Activated T-cell treated with anti-CD3 and anti-CD28 coated beads, Interleukin-2, amount 50 U/mL, for 4 hours (primary cell): ENCODE measurements at regions not wholly inside any gene's neighbourhood (a gene's known extent, or its start where the extent isn't known, plus 50 kb on each side); places are given as distances from the start of the nearest gene placed in this dataset.

Experiments
- ATAC-seq, 2 donors: fragments of 200-7000 bp; cut with Tn5 transposase; one replicate each; pipeline ENCODE4 v1.10.0; 2021
- DNase-seq: peaks from one replicate; pipeline ENCODE4 v3.0.0-alpha.2; 2020
- H3K27me3 Mint-ChIP-seq: one replicate; pipeline ENCODE4 v1.8.0; 2021; ENCODE audit warnings: low read depth, mixed read lengths
- H3K36me3 Mint-ChIP-seq: one replicate; pipeline ENCODE4 v1.8.0; 2022; ENCODE audit warnings: mixed read lengths; ENCODE audit not compliant: insufficient read depth
- H3K4me1 Mint-ChIP-seq: one replicate; pipeline ENCODE4 v1.8.0; 2021; ENCODE audit warnings: low read depth, mixed read lengths
- H3K4me3 Mint-ChIP-seq: one replicate; pipeline ENCODE4 v1.8.0; 2021; ENCODE audit warnings: mild to moderate bottlenecking, moderate library complexity, mixed read lengths
- H3K9me3 Mint-ChIP-seq: one replicate; pipeline ENCODE4 v1.8.0; 2021; ENCODE audit warnings: mixed read lengths

- ATAC-seq (no peak), DNase-seq (no peak)
- Mint-ChIP-seq H3K36me3 (no peaks in the 10 kb centered on the region), H3K9me3 (no peaks in the 10 kb centered on the region), H3K4me1 (no peaks in the 10 kb centered on the region), H3K27me3 (no peaks in the 10 kb centered on the region), H3K4me3 (no peak overlapping the region)
Observed at GRCh38 chrX:128365492-128365891, 313.3 kb upstream of the ACTRT1 start.

GRCh38 chrX:128335671-128336070, 283.5 kb upstream of the ACTRT1 start:
- DNase-seq, result no peak
- Mint-ChIP-seq H3K36me3 (no peaks in the 10 kb centered on the region), H3K4me3 (no peak overlapping the region), H3K9me3 (no peaks in the 10 kb centered on the region), H3K4me1 (no peaks in the 10 kb centered on the region), H3K27me3 (no peaks in the 10 kb centered on the region)
- ATAC-seq, result no peak

DNA sequence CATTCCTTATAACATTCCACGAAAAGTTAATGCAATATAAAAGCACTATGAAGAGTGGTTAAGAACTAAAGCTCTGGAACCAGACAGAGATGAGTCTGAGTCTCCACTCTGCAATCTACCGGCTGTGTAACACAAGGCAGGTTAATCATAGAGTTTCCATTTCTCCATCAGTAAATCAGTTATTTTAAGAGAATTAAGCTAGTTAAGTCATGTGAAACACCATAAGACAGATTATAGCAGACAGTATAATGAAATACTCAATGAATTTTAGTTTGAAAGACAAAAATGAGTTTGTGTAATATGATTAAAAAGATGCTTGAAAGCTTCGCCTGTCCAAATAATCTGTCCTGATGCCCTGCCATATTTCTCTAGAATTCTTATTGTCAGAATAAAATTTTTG, 282.6 kb upstream of the ACTRT1 start:
- DNase-seq (no peak), ATAC-seq (no peak)
- H3K27me3 Mint-ChIP-seq, result no peaks in the 10 kb centered on the region
- H3K9me3 Mint-ChIP-seq, result no peaks in the 10 kb centered on the region
- no peaks in the 10 kb centered on the region for H3K4me1 Mint-ChIP-seq
- H3K36me3 Mint-ChIP-seq, result no peaks in the 10 kb centered on the region
- H3K4me3 Mint-ChIP-seq, result no peak overlapping the region

DNA sequence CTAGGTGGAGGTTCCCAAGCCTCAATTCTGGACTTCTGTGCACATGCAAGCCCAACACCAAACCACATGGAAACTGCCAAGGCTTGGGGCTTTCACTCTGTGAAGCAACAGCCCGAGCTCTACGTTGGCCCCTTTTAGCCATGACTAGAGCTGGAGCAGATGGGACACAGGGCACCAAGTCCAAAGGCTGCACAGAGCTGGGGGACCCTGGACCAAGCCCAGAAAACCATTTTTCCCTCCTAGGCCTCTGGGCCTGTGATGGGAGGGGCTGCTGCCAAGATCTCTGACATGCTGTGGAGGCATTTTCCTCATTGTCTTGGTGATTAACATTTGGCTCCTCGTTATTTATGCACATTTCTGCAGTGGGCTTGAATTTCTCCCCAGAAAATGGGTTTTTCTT, 258.7 kb upstream of the ACTRT1 start:
- peaks cover 3% of the 10 kb centered on the region for H3K9me3 Mint-ChIP-seq
- no peaks in the 10 kb centered on the region for H3K27me3 Mint-ChIP-seq
- no peak overlapping the region for H3K4me3 Mint-ChIP-seq
- ATAC-seq (no peak), DNase-seq (no peak)
- H3K4me1 Mint-ChIP-seq, result no peaks in the 10 kb centered on the region
- H3K36me3 Mint-ChIP-seq, result no peaks in the 10 kb centered on the region

- Mint-ChIP-seq H3K36me3 (no peaks in the 10 kb centered on the region), H3K4me1 (no peaks in the 10 kb centered on the region), H3K27me3 (no peaks in the 10 kb centered on the region), H3K9me3 (peaks cover 3% of the 10 kb centered on the region), H3K4me3 (no peak overlapping the region)
- no peak for DNase-seq
- ATAC-seq, result no peak
Observed at GRCh38 chrX:128309311-128309710, 257.1 kb upstream of the ACTRT1 start.

- Mint-ChIP-seq H3K27me3 (no peaks in the 10 kb centered on the region), H3K9me3 (no peaks in the 10 kb centered on the region), H3K4me3 (no peak overlapping the region), H3K36me3 (no peaks in the 10 kb centered on the region), H3K4me1 (no peaks in the 10 kb centered on the region)
- no peak for ATAC-seq
- DNase-seq, result no peak
Observed at GRCh38 chrX:128294198-128294597, 242.0 kb upstream of the ACTRT1 start.

DNA sequence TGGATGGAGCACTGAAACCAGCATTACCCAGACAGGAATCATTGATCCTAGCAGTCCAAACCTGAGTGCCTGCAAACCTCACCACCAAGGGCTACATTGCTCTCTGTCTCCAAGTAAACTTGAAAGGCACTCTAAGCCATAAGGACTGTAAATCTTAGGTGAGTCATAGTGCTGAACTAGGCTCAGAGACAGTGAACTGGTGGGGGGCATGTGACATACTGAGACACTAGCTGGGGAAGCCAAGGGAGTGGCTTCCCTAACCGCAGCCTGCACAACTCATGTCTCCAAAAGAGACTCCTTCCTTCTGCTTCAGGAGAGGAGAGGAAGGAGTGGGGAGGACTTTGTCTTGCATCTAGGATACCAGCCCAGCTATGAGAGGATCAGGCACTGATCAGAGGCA, 235.5 kb upstream of the ACTRT1 start:
- H3K9me3 Mint-ChIP-seq, result no peaks in the 10 kb centered on the region
- ATAC-seq, result no peak
- H3K4me3 Mint-ChIP-seq, result no peak overlapping the region
- DNase-seq, result no peak
- no peaks in the 10 kb centered on the region for H3K4me1 Mint-ChIP-seq
- H3K27me3 Mint-ChIP-seq, result no peaks in the 10 kb centered on the region
- no peaks in the 10 kb centered on the region for H3K36me3 Mint-ChIP-seq

GRCh38 chrX:128250621-128251020, 198.4 kb upstream of the ACTRT1 start:
- ATAC-seq (no peak), DNase-seq (no peak)
- no peaks in the 10 kb centered on the region for H3K4me1 Mint-ChIP-seq
- H3K27me3 Mint-ChIP-seq, result no peaks in the 10 kb centered on the region
- no peaks in the 10 kb centered on the region for H3K9me3 Mint-ChIP-seq
- H3K4me3 Mint-ChIP-seq, result no peak overlapping the region
- no peaks in the 10 kb centered on the region for H3K36me3 Mint-ChIP-seq

DNA sequence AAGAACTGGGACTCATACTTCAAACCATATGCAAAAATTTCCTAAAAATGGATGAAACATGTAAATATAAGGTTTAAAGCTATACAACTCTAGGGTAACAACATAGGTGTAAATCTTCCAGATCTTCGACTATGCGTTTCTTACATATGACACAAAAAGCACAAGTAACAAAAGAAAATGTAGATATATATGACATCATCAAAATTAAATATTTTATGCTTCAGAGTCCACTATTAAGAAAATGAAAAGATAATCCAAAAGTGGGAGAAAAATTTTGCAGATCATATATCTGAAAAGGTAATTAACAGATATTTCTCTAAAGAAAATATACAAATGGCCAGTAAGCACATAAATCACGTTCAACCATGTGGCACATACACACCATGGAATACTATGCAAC, 164.2 kb upstream of the ACTRT1 start:
- no peaks in the 10 kb centered on the region for H3K27me3 Mint-ChIP-seq
- no peak for ATAC-seq
- no peaks in the 10 kb centered on the region for H3K9me3 Mint-ChIP-seq
- H3K4me1 Mint-ChIP-seq, result no peaks in the 10 kb centered on the region
- H3K4me3 Mint-ChIP-seq, result no peak overlapping the region
- no peak for DNase-seq
- no peaks in the 10 kb centered on the region for H3K36me3 Mint-ChIP-seq

- no peak for ATAC-seq
- Mint-ChIP-seq H3K4me1 (no peaks in the 10 kb centered on the region), H3K36me3 (no peaks in the 10 kb centered on the region), H3K4me3 (no peak overlapping the region), H3K9me3 (peaks cover 4% of the 10 kb centered on the region), H3K27me3 (no peaks in the 10 kb centered on the region)
- no peak for DNase-seq
Observed at GRCh38 chrX:128165884-128166408, 113.7 kb upstream of the ACTRT1 start.

- ATAC-seq, result no peak
- no peak for DNase-seq
- H3K9me3 Mint-ChIP-seq, result peaks cover 7% of the 10 kb centered on the region
- no peaks in the 10 kb centered on the region for H3K27me3 Mint-ChIP-seq
- H3K4me1 Mint-ChIP-seq, result no peaks in the 10 kb centered on the region
- H3K36me3 Mint-ChIP-seq, result no peaks in the 10 kb centered on the region
- no peak overlapping the region for H3K4me3 Mint-ChIP-seq
Observed at GRCh38 chrX:128156204-128156603, 104.0 kb upstream of the ACTRT1 start.

DNA sequence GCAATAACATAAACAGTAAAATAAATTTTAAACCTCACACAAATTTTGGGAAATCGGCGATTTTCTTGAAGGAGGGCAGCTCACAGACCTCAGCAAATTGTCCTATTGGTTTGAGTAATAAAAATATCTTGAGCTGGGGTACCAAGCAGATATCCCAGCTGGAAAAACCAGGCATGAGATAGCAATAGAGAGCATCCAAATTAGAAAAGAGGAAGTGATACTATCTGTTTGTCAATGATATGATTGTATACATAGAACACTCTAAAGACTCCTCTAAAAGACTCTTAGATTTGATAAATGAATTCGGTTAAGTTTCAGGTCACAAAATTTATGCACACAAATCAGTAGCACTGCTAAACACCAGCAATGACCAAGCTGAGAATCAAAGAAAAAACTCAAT, 90.5 kb upstream of the ACTRT1 start:
- no peaks in the 10 kb centered on the region for H3K36me3 Mint-ChIP-seq
- ATAC-seq (no peak), DNase-seq (no peak)
- H3K9me3 Mint-ChIP-seq, result no peaks in the 10 kb centered on the region
- H3K4me3 Mint-ChIP-seq, result no peak overlapping the region
- H3K27me3 Mint-ChIP-seq, result no peaks in the 10 kb centered on the region
- no peaks in the 10 kb centered on the region for H3K4me1 Mint-ChIP-seq

- H3K4me3 Mint-ChIP-seq, result no peak overlapping the region
- no peaks in the 10 kb centered on the region for H3K27me3 Mint-ChIP-seq
- ATAC-seq (no peak), DNase-seq (no peak)
- no peaks in the 10 kb centered on the region for H3K9me3 Mint-ChIP-seq
- no peaks in the 10 kb centered on the region for H3K36me3 Mint-ChIP-seq
- H3K4me1 Mint-ChIP-seq, result no peaks in the 10 kb centered on the region
Observed at GRCh38 chrX:128106630-128107029, 54.4 kb upstream of the ACTRT1 start.

GRCh38 chrX:128105659-128106058, 53.5 kb upstream of the ACTRT1 start:
- no peaks in the 10 kb centered on the region for H3K9me3 Mint-ChIP-seq
- ATAC-seq, result no peak

More at GRCh38 chrX:128105659-128106058, 53.5 kb upstream of the ACTRT1 start:
- DNase-seq, result no peak
- H3K36me3 Mint-ChIP-seq, result no peaks in the 10 kb centered on the region
- H3K4me1 Mint-ChIP-seq, result no peaks in the 10 kb centered on the region
- no peak overlapping the region for H3K4me3 Mint-ChIP-seq
- H3K27me3 Mint-ChIP-seq, result no peaks in the 10 kb centered on the region
